Testis (tissue), 2 donors: ENCODE measurements at regions not wholly inside any gene's neighbourhood (a gene's known extent, or its start where the extent isn't known, plus 50 kb on each side); places are given as distances from the start of the nearest gene placed in this dataset.

Experiments used
- DNase-seq: peaks from one replicate; pipeline ENCODE4 v3.0.0-alpha.2; 2019
- H3K27ac ChIP-seq, 2 donors: fragments of 200-600 bp; sonication (generic); one replicate each; pipeline ENCODE4 v1.5.1; 2019
- H3K27me3 ChIP-seq: fragments of 200-600 bp; sonication (generic); one replicate; pipeline ENCODE4 v1.5.1; 2019
- H3K36me3 ChIP-seq: fragments of 200-600 bp; sonication (generic); one replicate; pipeline ENCODE4 v1.5.1; 2017; ENCODE audit warnings: low read depth; ENCODE audit errors: missing control alignments
- H3K4me1 ChIP-seq: fragments of 200-600 bp; sonication (generic); one replicate; pipeline ENCODE4 v1.5.1; 2019
- H3K4me3 ChIP-seq, 2 donors: fragments of 200-600 bp; sonication (generic); one replicate each; pipeline ENCODE4 v1.5.1; 2017 to 2019
- H3K9me3 ChIP-seq: fragments of 200-600 bp; sonication (generic); one replicate; pipeline ENCODE4 v1.5.1; 2017
- POLR2A ChIP-seq: fragments of 450-650 bp; IDR thresholded peaks from one replicate; pipeline ENCODE4 v1.6.1; 2017; ENCODE audit warnings: antibody characterized with exemption, mild to moderate bottlenecking, moderate library complexity
- WGBS, 2 donors: methylation state at CpG; one replicate each; pipeline ENCODE4 v1.1.5; 2018; 5-methylcytosine and 5-hydroxymethylcytosine counted together
- intact Hi-C: fragments of 100-400 bp; cut with DNase I; formaldehyde crosslinking; loops from one replicate; pipeline ENCODE4 v1.15.1; 2023; ENCODE audit warnings: low total_unique reads
- TF ChIP-seq, protein P1 (sequence below), 3 experiments: fragments of 450-650 bp in 2 of 3; fragments of 200-600 bp in 1 of 3; sonication (generic) in 1 of 3; IDR thresholded peaks; one replicate each; pipeline ENCODE4 v1.5.1; 2016 to 2019; ENCODE audit warnings: antibody characterized with exemption in 3 of 3, mild to moderate bottlenecking in 2 of 3, moderate library complexity in 1 of 3

DNA sequence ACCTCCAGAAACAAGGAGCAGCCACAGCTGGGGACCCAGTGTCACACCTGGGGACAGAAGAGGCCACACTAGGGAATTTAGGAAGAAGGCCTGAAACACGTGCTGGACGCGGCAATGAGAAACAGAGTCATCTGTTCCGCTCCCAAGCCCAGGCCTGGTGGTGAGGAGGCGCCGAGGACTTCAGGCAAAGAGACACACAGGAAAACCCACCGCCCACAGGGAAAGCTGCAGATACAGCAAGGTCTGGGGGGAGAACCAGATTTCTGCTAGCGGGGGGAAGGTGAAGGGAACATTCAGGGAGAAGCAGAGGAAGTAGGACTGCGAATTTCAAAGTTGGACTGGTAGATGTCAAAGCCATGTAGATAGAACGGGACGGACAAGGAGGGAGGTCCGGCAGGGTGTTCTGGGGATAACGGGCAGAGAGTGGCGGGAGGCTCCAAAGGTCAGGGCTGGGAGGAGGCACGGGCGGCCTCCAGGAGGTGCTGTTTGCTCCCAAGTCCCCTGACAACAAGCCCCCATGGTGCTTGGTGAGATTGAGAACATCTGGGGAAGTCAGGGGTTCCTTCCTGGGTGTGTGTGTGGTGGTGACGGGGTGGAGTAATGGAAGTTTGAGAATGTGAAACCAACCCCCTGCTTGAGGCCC lies 351.7 kb upstream of the MYT1L start:
- intact Hi-C loops, result no loop called here
- H3K4me1 ChIP-seq, result no peaks in the 10 kb centered on the region
- no peaks in the 10 kb centered on the region for H3K9me3 ChIP-seq
- no peaks in the 10 kb centered on the region for H3K27me3 ChIP-seq
- no peak for TF ChIP-seq POLR2A
- TF ChIP-seq, protein P1, sequence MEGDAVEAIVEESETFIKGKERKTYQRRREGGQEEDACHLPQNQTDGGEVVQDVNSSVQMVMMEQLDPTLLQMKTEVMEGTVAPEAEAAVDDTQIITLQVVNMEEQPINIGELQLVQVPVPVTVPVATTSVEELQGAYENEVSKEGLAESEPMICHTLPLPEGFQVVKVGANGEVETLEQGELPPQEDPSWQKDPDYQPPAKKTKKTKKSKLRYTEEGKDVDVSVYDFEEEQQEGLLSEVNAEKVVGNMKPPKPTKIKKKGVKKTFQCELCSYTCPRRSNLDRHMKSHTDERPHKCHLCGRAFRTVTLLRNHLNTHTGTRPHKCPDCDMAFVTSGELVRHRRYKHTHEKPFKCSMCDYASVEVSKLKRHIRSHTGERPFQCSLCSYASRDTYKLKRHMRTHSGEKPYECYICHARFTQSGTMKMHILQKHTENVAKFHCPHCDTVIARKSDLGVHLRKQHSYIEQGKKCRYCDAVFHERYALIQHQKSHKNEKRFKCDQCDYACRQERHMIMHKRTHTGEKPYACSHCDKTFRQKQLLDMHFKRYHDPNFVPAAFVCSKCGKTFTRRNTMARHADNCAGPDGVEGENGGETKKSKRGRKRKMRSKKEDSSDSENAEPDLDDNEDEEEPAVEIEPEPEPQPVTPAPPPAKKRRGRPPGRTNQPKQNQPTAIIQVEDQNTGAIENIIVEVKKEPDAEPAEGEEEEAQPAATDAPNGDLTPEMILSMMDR (IDR thresholded peaks at IDR 0.05), result no peak
- WGBS, 2 donors, result 90 to 93% methylated on average over 17 of the region's 17 CpGs
- no peak for DNase-seq
- H3K4me3 ChIP-seq, result no peak overlapping the region
- no peaks in the 10 kb centered on the region for H3K36me3 ChIP-seq
- H3K27ac ChIP-seq, result no peak overlapping the region

DNA sequence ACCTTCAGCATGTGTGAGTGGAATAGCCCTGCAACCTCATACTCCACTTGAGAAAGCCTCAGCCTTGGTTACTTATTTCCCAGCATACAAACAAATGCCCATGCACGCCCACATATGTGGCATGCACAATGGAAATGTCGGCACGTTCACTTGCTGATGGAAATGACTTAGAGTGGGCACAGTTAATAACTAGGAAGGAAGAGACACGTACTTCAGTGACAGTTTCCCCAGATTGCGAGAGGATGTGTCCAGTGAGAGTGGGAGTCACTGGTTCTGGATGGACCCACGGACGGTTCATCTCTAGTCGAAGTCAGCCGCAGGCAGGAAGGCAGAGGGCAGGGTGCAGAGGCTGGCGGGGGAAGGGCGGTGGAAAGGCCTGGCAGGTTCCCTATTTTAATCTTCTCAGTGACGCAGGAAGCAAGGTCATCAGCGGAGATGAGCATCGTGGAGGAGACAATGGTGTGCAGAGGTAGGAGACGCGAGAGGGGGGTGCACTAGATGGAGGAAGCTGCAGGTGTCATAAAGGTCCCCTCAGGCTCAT lies 350.7 kb upstream of the MYT1L start:
- 71 to 81% methylated on average over 16 of the region's 16 CpGs for WGBS, 2 donors

DNA sequence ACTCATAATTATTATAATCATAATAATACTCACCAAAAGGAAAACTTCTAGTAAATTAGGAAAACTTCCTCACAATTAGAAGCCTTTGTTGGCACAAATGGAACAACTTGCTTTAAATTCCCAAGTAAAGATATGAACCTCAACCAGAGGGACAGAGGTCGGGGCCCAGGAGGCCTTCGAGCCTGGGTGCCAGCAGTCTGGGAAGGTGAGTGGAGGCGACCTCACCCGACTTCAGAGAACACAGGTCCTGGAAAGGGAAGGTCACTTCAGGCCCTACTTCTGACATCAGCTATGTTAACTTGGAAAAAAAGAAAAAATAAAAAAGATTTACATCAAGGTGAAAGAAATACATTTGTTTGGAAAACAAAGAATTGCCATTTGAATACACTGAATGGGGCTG lies 350.0 kb upstream of the MYT1L start:
- no peak overlapping the region for H3K27ac ChIP-seq
- no peaks in the 10 kb centered on the region for H3K27me3 ChIP-seq
- intact Hi-C loops, result no loop called here
- no peak overlapping the region for H3K4me3 ChIP-seq
- TF ChIP-seq, protein P1 (IDR thresholded peaks at IDR 0.05), result no peak
- TF ChIP-seq POLR2A, result no peak
- H3K4me1 ChIP-seq, result no peaks in the 10 kb centered on the region
- no peaks in the 10 kb centered on the region for H3K9me3 ChIP-seq
- no peak for DNase-seq
- no peaks in the 10 kb centered on the region for H3K36me3 ChIP-seq
- 89 to 95% methylated on average over 4 of the region's 4 CpGs for WGBS, 2 donors

More for the DNA sequence above, 350.7 kb upstream of the MYT1L start:
- Histone ChIP-seq H3K4me3 (no peak overlapping the region), H3K27ac (no peak overlapping the region), H3K27me3 (no peaks in the 10 kb centered on the region), H3K4me1 (no peaks in the 10 kb centered on the region), H3K36me3 (no peaks in the 10 kb centered on the region), H3K9me3 (no peaks in the 10 kb centered on the region)
- no peak for DNase-seq
- no peak for TF ChIP-seq POLR2A
- TF ChIP-seq, protein P1 (IDR thresholded peaks at IDR 0.05), result no peak
- intact Hi-C loops, result no loop called here

DNA sequence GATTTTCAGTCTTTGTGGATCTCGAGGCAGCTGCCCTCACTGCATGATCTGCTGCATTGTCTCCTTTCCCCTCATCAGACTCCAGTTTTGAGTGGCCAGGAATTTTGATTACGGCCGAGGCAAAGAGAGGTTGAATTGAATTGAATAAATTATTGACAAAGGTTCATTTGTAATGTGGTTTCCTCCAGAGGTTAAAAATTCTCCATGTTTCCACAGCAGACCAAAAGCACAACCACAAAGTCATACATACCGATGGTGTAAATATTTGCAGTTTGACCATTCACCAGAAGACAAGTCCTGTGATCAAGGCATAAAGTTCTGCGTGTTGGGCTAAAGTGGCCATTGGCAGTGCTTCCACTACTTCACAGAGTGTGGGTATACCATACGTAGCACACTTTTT lies 343.8 kb upstream of the MYT1L start:
- intact Hi-C loops, result no loop called here
- H3K4me1 ChIP-seq, result no peaks in the 10 kb centered on the region
- no peak for DNase-seq
- H3K27me3 ChIP-seq, result no peaks in the 10 kb centered on the region
- no peaks in the 10 kb centered on the region for H3K36me3 ChIP-seq
- TF ChIP-seq, protein P1 (IDR thresholded peaks at IDR 0.05), result no peak
- no peak for TF ChIP-seq POLR2A
- H3K4me3 ChIP-seq, result no peak overlapping the region
- 85 to 91% methylated on average over 6 of the region's 6 CpGs for WGBS, 2 donors
- no peaks in the 10 kb centered on the region for H3K9me3 ChIP-seq
- H3K27ac ChIP-seq, result no peak overlapping the region

DNA sequence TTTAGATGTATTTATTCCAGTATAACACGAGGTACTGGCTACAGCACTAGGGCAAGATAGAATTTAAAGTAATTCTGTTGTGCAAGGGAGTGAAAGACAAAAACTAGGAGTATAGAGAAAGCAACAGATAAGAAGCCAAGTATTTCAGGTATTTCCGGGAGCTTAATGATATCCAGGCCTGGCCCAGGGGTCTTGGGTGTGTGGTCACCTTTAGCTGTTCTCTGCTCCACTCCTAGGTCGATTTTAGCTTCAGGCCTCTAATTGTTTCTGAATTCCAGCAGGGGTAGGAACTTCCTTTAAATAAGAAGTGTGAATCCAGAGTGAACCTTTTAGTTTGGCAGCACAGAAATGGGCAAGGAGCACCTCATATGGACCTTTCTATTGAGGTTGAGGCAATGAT lies 342.3 kb upstream of the MYT1L start:
- Histone ChIP-seq H3K4me1 (no peaks in the 10 kb centered on the region), H3K27me3 (no peaks in the 10 kb centered on the region), H3K4me3 (no peak overlapping the region), H3K27ac (no peak overlapping the region), H3K9me3 (no peaks in the 10 kb centered on the region), H3K36me3 (no peaks in the 10 kb centered on the region)
- DNase-seq, result no peak
- no peak for TF ChIP-seq POLR2A
- TF ChIP-seq, protein P1 (IDR thresholded peaks at IDR 0.05), result no peak
- intact Hi-C loops, result no loop called here
- 61 to 63% methylated on average over 3 of the region's 3 CpGs for WGBS, 2 donors
